Stomach smooth muscle (tissue), 2 donors: ENCODE measurements at regions not wholly inside any gene's neighbourhood (a gene's known extent, or its start where the extent isn't known, plus 50 kb on each side); places are given as distances from the start of the nearest gene placed in this dataset.

Experiments
- H3K27ac ChIP-seq: one replicate; pipeline ENCODE4 v1.7.0; 2013; ENCODE audit warnings: mild to moderate bottlenecking, low read length, inconsistent platforms
- H3K27me3 ChIP-seq, 2 donors: one replicate each; pipeline ENCODE4 v1.7.0; 2013; ENCODE audit warnings: low read length in 2 of 2; ENCODE audit not compliant: insufficient read depth in 2 of 2, control insufficient read depth in 1 of 2
- H3K36me3 ChIP-seq, 2 donors: one replicate each; pipeline ENCODE4 v1.7.0; 2013; ENCODE audit warnings: low read length in 2 of 2; ENCODE audit not compliant: control insufficient read depth in 2 of 2, insufficient read depth in 2 of 2
- H3K4me1 ChIP-seq: one replicate; pipeline ENCODE4 v1.7.0; 2013; ENCODE audit warnings: low read length; ENCODE audit not compliant: control insufficient read depth, insufficient read depth
- H3K4me3 ChIP-seq, 2 donors: one replicate each; pipeline ENCODE4 v1.7.0; 2013; ENCODE audit warnings: low read length in 2 of 2
- H3K9ac ChIP-seq, 2 donors: one replicate each; pipeline ENCODE4 v1.7.0; 2013; ENCODE audit warnings: low read length in 2 of 2, mild to moderate bottlenecking in 1 of 2
- H3K9me3 ChIP-seq, 2 donors: one replicate each; pipeline ENCODE4 v1.7.0; 2013; ENCODE audit warnings: low read length in 2 of 2; ENCODE audit not compliant: control insufficient read depth in 2 of 2
- donor health status: healthy.
- donor health status: Pancreatic carcinoma.

- H3K4me3 ChIP-seq, result no peak overlapping the region
- H3K27ac ChIP-seq, result no peak overlapping the region
- no peaks in the 10 kb centered on the region for H3K4me1 ChIP-seq
- H3K9me3 ChIP-seq, result no peaks in the 10 kb centered on the region
- no peaks in the 10 kb centered on the region for H3K27me3 ChIP-seq
- H3K36me3 ChIP-seq, result no peaks in the 10 kb centered on the region
- no peak overlapping the region for H3K9ac ChIP-seq
Measured at GRCh38 chr4:135186002-135186401, 984.4 kb upstream of the PABPC4L start.

GRCh38 chr4:135185256-135185655 is 983.7 kb upstream of the PABPC4L start:
- Histone ChIP-seq H3K27me3 (no peaks in the 10 kb centered on the region), H3K4me1 (no peaks in the 10 kb centered on the region), H3K36me3 (no peaks in the 10 kb centered on the region), H3K27ac (no peak overlapping the region), H3K9me3 (no peaks in the 10 kb centered on the region), H3K4me3 (no peak overlapping the region), H3K9ac (no peak overlapping the region)

- H3K4me3 ChIP-seq, result no peak overlapping the region
- no peak overlapping the region for H3K27ac ChIP-seq
- H3K4me1 ChIP-seq, result no peaks in the 10 kb centered on the region
Measured at GRCh38 chr4:135184715-135185114, 983.1 kb upstream of the PABPC4L start.

GRCh38 chr4:135177321-135177720 is 975.7 kb upstream of the PABPC4L start:
- Histone ChIP-seq H3K27me3 (no peaks in the 10 kb centered on the region), H3K4me1 (no peaks in the 10 kb centered on the region), H3K9ac (no peak overlapping the region), H3K27ac (no peak overlapping the region), H3K9me3 (no peaks in the 10 kb centered on the region), H3K36me3 (no peaks in the 10 kb centered on the region), H3K4me3 (no peak overlapping the region)

More at GRCh38 chr4:135184715-135185114, 983.1 kb upstream of the PABPC4L start:
- Histone ChIP-seq H3K27me3 (no peaks in the 10 kb centered on the region), H3K36me3 (no peaks in the 10 kb centered on the region), H3K9me3 (no peaks in the 10 kb centered on the region), H3K9ac (no peak overlapping the region)

GRCh38 chr4:135166661-135167060 is 965.1 kb upstream of the PABPC4L start:
- Histone ChIP-seq H3K9ac (no peak overlapping the region), H3K4me1 (no peaks in the 10 kb centered on the region), H3K36me3 (no peaks in the 10 kb centered on the region), H3K4me3 (no peak overlapping the region), H3K9me3 (no peaks in the 10 kb centered on the region), H3K27me3 (no peaks in the 10 kb centered on the region), H3K27ac (no peak overlapping the region)

- no peak overlapping the region for H3K27ac ChIP-seq
Measured at GRCh38 chr4:135164601-135165000, 963.0 kb upstream of the PABPC4L start.

GRCh38 chr4:135144498-135144897 is 942.9 kb upstream of the PABPC4L start:
- Histone ChIP-seq H3K9ac (no peak overlapping the region), H3K4me1 (no peaks in the 10 kb centered on the region), H3K27me3 (no peaks in the 10 kb centered on the region), H3K9me3 (no peaks in the 10 kb centered on the region), H3K36me3 (no peaks in the 10 kb centered on the region), H3K27ac (no peak overlapping the region), H3K4me3 (no peak overlapping the region)

More at GRCh38 chr4:135164601-135165000, 963.0 kb upstream of the PABPC4L start:
- no peak overlapping the region for H3K9ac ChIP-seq
- H3K36me3 ChIP-seq, result no peaks in the 10 kb centered on the region
- no peaks in the 10 kb centered on the region for H3K9me3 ChIP-seq
- H3K4me1 ChIP-seq, result no peaks in the 10 kb centered on the region
- no peak overlapping the region for H3K4me3 ChIP-seq
- no peaks in the 10 kb centered on the region for H3K27me3 ChIP-seq

- Histone ChIP-seq H3K27ac (no peak overlapping the region), H3K36me3 (no peaks in the 10 kb centered on the region), H3K4me3 (no peak overlapping the region), H3K9me3 (no peaks in the 10 kb centered on the region), H3K27me3 (no peaks in the 10 kb centered on the region), H3K4me1 (no peaks in the 10 kb centered on the region), H3K9ac (no peak overlapping the region)
Measured at GRCh38 chr4:135124196-135124595, 922.6 kb upstream of the PABPC4L start.

GRCh38 chr4:135123632-135124031 is 922.0 kb upstream of the PABPC4L start:
- H3K27ac ChIP-seq, result no peak overlapping the region
- H3K4me3 ChIP-seq, result no peak overlapping the region
- no peaks in the 10 kb centered on the region for H3K27me3 ChIP-seq
- no peaks in the 10 kb centered on the region for H3K36me3 ChIP-seq
- no peak overlapping the region for H3K9ac ChIP-seq
- no peaks in the 10 kb centered on the region for H3K4me1 ChIP-seq
- no peaks in the 10 kb centered on the region for H3K9me3 ChIP-seq

GRCh38 chr4:135122457-135122856 is 920.9 kb upstream of the PABPC4L start:
- Histone ChIP-seq H3K36me3 (no peaks in the 10 kb centered on the region), H3K9ac (no peak overlapping the region), H3K4me3 (no peak overlapping the region), H3K27me3 (no peaks in the 10 kb centered on the region), H3K4me1 (no peaks in the 10 kb centered on the region), H3K27ac (no peak overlapping the region), H3K9me3 (no peaks in the 10 kb centered on the region)

- Histone ChIP-seq H3K9me3 (no peaks in the 10 kb centered on the region), H3K9ac (no peak overlapping the region), H3K27me3 (no peaks in the 10 kb centered on the region), H3K27ac (no peak overlapping the region), H3K4me1 (no peaks in the 10 kb centered on the region), H3K4me3 (no peak overlapping the region), H3K36me3 (no peaks in the 10 kb centered on the region)
Measured at GRCh38 chr4:135120195-135120594, 918.6 kb upstream of the PABPC4L start.
